Right ventricle myocardium inferior (tissue), 1 donor: ENCODE measurements at regions not wholly inside any gene's neighbourhood (a gene's known extent, or its start where the extent isn't known, plus 50 kb on each side); places are given as distances from the start of the nearest gene placed in this dataset.
A peak's percentile ranks its signal among the peaks of the same experiment; 100 is the strongest.
"Not testable (repeated sequence)": the region's sequence is repeated elsewhere in the genome, so short reads cannot be mapped to it uniquely, and the experiment has no call there.

Source experiments
- ATAC-seq: fragments of 200-7000 bp; cut with Tn5 transposase; one replicate; pipeline ENCODE4 v1.9.1; 2020; ENCODE audit warnings: mild to moderate bottlenecking, moderate library complexity
- DNase-seq: peaks from one replicate; pipeline ENCODE4 v3.0.0; 2021; ENCODE audit errors: missing footprints
- intact Hi-C: fragments of 100-400 bp; cut with DNase I; formaldehyde crosslinking; loops from one replicate; pipeline ENCODE4 v1.11.0; 2022
- donor health status: DM: no; HTN: yes; CAD: no; lungs with severe emphysema.

DNA sequence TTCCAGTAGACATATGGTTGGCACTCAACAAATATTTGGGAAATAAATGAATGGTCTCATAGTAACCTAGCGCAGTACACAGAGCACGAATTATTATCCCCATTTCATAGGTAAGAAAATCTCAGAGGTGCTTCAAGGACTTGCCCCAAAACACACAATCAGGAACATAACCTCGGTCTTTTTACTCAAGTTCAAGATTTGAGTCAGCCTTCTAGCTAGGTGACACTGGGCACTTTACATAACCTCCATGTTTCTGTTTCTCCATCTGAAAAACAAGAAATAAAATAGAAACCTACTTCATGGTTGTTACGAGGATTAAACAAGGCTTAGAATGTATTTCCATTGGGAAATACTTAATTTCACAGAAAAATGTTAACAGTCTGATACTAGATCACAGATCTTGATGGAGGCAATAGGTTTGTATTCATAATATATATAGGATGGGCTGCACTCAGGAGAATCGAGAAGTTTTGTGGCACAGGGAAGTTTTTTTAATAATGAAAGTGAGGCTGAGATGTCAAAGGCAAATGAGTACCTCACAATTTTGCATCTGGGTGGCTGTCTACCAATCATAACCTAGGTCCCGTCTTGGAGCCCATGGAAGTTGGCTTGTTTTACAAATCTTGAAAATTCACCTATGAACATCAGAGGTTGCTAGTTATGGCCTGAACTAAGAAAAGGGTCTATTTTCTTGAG, 147.4 kb upstream of the ZC3H12C start:
- ATAC-seq = no peak
- DNase-seq = no peak
- intact Hi-C loops = loop anchor here (2.0 to 10.0 kb wide), 3 partner anchors 147 to 432 kb away; partner anchors contain the start of gene ZC3H12C

DNA sequence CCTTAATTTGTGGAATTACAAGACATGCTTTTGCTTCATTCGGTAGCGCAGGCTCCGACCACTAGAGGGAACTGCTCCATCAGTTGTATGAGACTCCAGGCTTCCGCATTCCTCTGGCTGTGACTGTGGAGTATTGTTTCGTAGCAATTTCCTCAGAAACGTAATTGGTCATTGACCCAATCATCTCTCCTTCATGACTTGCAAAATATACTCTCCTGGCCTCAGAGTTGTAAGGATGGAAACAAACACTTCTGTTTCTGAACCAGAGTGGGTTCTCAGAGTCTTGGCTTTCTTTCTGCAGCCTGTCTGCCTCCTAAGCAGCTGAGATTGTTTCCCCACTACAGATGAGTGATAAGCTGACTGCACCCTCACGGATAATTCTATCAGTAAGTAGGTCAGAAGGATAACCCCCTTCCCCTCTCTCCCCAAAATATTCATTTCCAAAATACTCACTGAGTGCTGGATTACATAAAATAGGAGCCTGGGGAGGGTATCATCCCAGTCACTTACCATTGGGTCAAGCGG, 146.8 kb upstream of the ZC3H12C start:
- intact Hi-C loops = loop anchor here (2.0 to 10.0 kb wide), 3 partner anchors 146 to 431 kb away; partner anchors contain the start of gene ZC3H12C
- DNase-seq = peak; percentile 91
- peak; percentile 98 for ATAC-seq

DNA sequence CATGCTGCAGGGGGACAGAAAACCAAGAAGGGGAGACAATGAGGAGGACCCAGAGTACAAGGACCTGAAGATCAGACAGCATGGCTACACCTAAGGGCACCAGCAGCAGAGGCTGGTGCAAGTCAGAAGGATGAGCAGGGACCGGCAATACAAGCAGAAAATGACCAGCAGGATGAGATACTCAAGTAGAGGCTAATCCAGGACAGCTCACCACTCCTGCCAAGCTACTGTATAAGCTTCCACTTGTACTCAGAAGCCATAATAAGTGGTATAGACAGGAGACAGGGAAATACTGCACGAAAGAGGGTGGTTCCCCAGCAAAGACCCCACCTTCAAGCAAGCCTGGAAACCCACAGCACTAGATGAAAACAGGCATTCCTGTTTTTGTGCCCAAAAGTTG, 138.7 kb upstream of the ZC3H12C start:
- intact Hi-C loops = no loop called here
- ATAC-seq = no peak
- no peak for DNase-seq

DNA sequence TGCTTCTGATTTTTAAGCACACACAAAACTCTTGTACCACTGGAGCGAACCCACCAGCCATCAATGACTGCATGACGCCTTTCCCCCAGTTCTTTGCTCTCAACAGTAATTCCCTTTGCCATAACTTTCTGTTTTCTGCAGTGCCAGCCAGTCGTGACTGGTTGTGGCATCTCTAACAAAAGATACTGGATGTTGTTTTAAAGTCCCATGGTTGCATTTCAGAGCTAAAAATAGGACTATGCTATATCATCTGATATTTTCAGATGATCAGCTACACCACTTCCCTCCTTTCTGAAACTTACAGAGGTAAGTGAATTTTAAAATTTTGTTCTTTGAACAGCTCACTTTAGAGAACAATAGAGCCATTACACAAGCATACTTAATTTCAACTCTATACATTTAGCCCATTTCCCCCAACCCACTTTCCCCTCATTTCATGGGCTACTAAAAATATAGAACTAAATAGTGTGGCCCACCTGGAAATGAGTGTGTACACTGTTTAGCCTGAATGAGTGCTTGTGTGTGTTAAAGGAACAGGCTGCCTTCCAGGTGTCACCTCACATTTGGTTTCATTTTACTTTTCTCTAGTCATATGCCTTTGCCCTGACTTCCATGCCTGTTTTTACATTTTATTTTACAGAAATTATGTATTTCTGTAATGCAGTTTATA, 136.9 kb upstream of the ZC3H12C start:
- no peak for DNase-seq
- intact Hi-C loops = no loop called here

GRCh38 chr11:109957000-109957399, 136.2 kb upstream of the ZC3H12C start:
- intact Hi-C loops = no loop called here
- DNase-seq (no peak), ATAC-seq (no peak)

More for the DNA sequence above, 136.9 kb upstream of the ZC3H12C start:
- ATAC-seq = no peak

DNA sequence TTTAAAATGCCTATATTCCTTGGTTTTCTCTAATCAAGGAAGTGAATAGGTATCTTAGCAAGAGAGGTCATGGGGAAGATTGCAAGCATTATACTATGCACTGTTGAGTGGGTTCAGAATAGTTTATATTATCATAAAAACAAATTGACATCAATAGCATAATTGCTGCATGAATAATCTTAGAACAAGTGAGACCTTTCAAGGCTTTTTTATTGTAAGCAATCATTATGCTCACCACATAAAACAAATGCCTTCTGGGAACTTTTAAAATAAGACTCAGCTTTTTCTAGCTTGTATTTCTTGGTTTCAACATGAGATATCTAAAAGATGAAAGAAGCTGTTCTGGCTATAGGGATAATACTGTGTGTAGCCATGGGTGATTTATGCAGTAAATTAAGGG, 135.6 kb upstream of the ZC3H12C start:
- intact Hi-C loops = no loop called here
- ATAC-seq (no peak), DNase-seq (no peak)

DNA sequence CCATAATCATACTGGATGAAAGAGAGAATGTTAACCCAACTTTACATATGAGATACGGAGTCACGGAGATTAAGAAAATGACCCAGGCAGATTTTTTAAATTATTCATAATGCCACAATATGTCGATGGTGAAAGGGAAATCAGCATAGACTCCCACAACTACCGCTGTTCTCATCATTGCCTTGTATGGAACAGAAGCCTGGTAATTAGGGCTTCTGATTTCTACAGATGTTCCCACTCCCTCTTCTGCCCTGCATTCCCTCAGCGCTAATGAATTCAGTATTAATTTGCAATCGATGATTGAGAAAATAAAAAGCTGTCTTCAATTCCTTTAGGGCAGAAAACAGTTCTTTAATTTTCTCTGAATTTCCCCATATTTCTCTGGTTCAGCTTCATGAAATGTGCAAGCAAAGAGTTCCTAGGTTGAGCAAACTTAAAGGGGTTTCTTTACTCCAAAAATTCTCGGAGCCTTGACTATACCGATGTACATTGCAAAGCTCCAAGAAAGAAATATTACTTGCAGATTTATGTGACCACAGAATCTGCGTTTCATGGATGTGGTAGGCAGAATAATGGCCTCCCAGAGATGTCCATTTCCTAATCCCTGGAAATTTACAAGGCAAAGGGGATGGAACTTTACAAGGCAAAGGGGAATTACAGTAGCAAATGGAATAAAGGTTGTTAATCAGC, 134.9 kb upstream of the ZC3H12C start:
- DNase-seq (no peak), ATAC-seq (no peak)
- intact Hi-C loops = no loop called here

- DNase-seq = no peak
- intact Hi-C loops = no loop called here
- no peak for ATAC-seq
These were observed 134.4 kb upstream of the ZC3H12C start for GRCh38 chr11:109958821-109959166.

DNA sequence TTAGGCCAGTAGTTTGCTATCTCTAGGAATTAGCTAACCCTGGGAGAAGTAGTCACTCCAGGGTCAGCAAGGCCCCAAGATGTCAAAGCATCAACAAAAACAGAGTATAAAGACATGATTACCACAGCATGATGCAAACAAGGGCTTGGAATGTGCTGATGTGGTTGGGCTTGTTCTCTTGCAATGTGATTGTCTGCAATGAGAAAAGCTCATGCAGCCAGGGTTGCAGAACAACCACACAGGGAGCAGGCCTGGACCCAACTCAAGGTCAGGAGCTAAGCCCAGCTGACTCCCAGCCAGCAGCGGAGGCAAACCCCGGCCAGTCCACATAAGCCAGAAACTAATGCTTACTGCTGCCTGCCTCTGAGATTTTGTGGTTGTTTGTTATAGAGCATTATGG, 132.4 kb upstream of the ZC3H12C start:
- intact Hi-C loops = no loop called here
- ATAC-seq (peak; percentile 95), DNase-seq (peak; percentile 77)

DNA sequence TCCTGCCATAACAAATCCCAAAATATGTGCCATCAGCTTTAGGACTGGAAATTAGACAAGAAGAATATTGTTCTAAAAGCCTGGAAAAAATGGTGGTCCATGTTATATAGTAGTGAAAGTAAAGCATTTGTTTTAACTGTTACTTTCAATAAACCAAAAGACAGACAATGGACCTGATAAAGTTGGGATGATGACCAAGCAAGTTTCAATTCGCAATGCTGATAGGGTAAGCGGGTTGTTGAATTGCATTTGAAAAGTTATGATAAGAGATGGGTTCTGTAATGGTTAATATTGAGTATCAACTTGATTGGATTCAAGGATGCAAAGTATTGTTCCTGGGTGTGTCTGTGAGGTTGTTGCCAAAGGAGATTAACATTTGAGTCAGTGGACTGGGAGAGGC, 131.9 kb upstream of the ZC3H12C start:
- intact Hi-C loops = no loop called here
- ATAC-seq = no peak

DNA sequence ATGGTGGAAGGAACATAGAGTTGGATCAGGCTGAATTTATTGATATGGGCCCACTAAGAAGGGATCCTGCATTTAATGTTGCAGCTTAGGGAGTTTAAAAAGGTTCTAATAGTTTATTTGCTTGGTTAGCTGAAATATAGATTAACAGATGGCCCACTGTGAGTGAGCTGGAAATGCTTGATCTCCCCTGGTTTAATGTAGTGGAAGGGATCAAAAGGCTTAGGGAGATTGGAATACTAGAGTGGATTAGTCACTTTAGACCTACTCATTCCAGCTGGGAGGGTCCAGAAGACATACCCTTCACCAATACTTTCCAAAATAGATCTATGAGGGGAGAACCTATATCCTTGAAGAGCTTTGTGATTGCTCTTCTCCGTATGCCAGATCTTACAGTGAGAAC, 130.1 kb upstream of the ZC3H12C start:
- intact Hi-C loops = no loop called here
- ATAC-seq (no peak), DNase-seq (no peak)

More for the DNA sequence above, 131.9 kb upstream of the ZC3H12C start:
- DNase-seq = no peak

DNA sequence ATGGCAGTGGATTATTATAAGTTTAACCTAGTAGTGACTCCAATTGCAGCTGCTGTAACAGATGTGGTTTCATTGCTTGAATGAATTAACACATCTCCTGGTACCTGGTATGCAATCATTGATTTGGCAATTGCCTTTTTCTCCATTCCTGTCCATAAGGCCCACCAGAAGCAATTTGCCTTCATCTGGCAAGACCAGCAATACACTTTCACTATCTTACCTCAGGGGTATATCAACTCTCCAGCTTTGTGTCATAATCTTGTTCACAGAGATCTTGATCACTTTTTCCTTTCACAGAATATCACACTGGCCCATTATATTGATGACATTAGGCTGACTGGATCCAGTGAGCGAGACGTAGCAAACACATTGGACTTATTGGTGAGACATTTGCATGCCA, 128.7 kb upstream of the ZC3H12C start:
- intact Hi-C loops = no loop called here
- DNase-seq (no peak), ATAC-seq (no peak)

DNA sequence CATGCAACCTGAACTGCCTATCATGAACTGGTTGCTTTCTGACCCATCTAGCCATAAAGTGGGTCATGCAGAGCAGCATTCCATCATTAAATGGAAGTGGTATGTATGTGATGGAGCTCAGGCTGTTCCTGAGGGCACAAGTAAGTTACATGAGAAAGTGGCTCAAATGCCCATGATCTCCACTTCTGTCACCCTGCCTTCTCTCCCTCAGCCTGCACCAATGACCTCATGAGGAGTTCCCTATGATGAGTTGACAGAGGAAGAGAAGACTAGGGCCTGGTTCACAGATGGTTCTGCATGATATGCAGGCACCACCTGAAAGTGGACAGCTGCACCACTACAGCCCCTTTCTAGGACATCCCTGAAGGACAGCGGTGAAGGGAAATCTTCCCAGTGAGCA, 127.7 kb upstream of the ZC3H12C start:
- DNase-seq, intact Hi-C loops, ATAC-seq: not testable (repeated sequence)

- intact Hi-C loops, ATAC-seq, DNase-seq: not testable (repeated sequence)
These were observed 127.3 kb upstream of the ZC3H12C start for GRCh38 chr11:109965926-109966325.

DNA sequence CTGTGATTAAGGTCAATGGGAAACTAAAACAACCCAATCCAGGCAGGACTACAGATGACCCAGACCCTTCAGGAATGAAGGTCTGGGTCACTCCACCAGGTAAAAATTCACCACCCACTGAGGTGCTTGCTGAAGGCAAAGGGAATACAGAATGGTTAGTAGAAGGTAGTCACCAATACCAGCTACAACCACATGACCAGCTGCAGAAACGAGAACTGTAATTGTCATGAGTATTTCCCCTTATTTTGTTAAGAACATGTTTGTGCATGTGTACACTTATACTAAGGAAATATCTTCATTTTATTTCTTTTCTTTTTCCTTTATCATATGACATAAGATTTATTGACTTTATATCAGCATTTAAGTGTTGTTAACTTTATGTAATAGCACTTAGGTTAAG, 126.1 kb upstream of the ZC3H12C start:
- ATAC-seq, DNase-seq, intact Hi-C loops: not testable (repeated sequence)

DNA sequence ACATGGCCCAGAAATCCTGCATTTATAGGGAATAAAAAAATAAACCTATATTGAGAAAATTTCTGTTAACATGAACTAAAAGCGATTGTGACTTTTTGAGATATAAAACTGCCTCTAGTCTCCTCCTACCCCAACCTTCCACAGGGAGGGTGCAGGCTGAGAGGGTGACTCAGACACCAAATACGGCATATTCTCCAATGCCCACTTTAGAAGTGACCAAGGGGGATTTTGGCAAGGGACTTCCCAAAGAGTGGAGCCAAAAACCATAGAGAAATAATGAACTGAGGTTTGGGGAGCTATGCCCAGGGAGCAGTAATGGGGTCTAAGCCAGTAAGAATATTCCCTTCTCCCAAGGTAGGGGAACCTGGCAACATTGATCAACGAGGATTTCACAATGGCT, 124.9 kb upstream of the ZC3H12C start:
- ATAC-seq = no peak
- no peak for DNase-seq
- intact Hi-C loops = no loop called here

GRCh38 chr11:109968781-109969180, 124.4 kb upstream of the ZC3H12C start:
- DNase-seq (no peak), ATAC-seq (no peak)
- intact Hi-C loops = no loop called here

DNA sequence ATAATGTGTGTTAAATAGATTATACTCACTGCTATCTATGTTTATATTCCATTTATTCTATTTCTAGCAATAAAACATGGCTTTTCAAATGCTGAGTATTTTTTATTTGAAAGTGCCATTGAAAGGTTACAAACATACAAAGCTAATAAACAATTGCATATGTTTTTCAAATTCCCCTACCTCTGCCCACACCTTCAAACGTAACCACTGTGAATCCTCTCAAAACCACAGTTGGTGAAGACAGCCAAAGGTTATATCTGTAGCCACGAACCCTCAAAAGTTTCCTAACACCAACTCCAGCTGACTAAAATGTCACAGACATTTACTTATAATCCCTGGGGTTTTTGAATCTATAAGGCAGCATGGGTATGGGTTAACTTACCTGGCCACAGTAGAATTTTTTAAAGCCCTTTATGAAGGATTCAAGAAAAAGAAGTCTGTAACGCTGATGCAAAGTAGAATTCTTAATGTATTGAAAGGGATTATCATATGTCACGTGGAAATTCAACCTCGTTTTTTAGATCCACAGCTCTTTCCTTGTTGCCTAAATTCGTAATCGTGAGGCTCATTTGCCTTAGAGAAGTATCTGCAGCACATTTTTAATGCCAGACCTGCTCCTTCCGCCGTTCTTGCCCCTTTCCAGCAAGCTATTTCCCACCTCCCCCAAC, 122.5 kb upstream of the ZC3H12C start:
- DNase-seq = no peak
- intact Hi-C loops = no loop called here
- no peak for ATAC-seq

- DNase-seq = no peak
- peak; percentile 65 for ATAC-seq
- intact Hi-C loops = no loop called here
These were observed 122.0 kb upstream of the ZC3H12C start for GRCh38 chr11:109971184-109971523.
